GM19452 (cell line): ENCODE measurements at regions not wholly inside any gene's neighbourhood (a gene's known extent, or its start where the extent isn't known, plus 50 kb on each side); places are given as distances from the start of the nearest gene placed in this dataset.
A peak's percentile ranks its signal among the peaks of the same experiment; 100 is the strongest.

Source experiments
- ATAC-seq: cut with Tn5 transposase; IDR thresholded peaks from one replicate; pipeline ENCODE4 v1.9.1; 2021; ENCODE audit not compliant: unreplicated experiment

DNA sequence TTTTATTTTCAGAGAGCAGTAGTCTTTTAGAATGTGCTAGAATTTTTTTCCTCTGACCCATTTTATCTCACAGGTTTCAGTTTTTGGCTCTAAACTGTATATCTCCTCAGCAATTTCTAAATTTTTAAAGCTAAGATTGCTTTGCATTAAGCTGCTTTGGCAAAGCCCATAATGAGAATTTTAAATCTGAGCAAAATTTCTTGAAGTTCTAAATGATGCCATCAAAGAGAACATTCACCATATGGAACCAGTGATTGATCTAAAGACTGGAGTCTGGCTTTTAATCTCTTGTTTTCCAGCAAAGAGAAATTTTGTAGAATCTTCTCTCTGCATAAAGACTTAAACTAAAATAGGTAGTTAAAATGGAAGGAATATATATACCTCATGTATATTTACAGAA lies 313.6 kb downstream of the TBC1D32 start:
- ATAC-seq = no peak

DNA sequence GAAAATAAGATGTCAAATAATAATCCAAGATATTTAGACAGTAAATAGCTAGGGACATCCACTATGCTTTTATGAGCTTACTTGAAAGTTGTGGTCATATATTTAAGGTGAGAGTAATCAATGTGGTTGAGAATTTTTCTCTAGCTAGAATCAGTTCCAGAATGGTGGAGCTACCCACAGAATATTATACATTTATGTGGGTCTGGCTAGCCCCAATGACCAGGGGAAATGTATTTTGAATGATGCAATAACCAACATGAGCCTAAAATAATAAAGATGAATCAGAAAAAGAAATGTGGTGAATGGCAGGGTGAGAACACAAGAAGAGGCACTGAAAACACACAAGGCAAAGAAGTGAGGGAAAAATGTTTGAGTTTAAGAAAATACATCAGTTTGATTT lies 325.7 kb downstream of the TBC1D32 start:
- no peak for ATAC-seq

DNA sequence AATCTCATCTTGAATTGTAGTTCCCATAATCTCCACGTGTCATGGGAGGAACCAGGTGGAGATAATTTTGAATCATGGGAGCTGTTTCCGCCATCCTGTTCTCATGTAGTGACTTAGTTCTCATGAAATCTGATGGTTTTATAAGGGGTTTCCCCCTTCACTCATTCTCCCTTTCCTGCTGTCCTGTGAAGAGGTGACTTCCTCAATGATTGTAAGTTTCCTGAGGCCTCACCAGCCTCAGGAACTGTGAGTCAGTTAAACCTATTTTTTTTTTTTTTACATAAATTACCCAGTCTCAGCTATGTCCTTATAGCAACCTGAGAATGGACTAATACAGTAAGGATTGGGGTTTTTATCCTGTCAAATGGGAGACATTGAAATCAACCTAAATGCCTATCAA lies 328.3 kb downstream of the TBC1D32 start:
- no peak for ATAC-seq

- no peak for ATAC-seq
Observed at GRCh38 chr6:121000381-121000780, 333.9 kb downstream of the TBC1D32 start.

DNA sequence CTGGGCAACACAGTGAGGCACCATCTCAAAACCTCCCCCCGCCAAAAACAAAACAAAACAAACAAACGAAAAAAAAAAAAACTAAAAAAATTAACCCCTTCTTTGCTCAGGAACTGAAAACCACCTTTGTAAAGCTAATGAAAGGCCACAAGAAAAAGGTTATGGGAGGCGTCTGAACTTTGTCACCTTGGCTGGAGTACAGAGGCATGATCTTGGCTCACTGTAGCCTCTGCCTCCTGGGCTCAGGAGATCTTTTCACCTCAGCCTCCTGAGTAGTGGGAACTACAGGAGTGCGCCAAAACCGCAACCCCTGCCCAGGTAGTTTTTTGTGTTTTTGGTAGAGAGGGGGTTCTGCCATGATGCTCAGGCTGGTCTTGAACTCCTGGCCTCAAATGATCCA lies 337.9 kb downstream of the TBC1D32 start:
- ATAC-seq = no peak

DNA sequence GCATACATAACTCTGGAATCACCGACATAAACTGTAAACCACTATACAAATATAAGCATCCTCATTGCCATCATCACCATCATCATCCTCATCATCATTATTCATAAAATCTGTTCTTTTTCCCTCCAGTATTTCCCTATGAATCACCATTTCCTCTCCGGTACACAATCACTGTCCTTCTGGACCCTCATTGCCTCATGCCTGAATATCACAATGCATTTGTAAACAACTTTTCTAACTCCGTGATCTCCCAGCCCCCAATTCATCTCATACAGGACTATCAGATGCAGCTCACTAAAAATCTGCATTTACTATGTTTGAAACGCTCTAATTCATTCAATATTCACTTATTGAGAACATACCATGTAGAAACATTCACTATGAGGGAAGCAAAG lies 339.7 kb downstream of the TBC1D32 start:
- no peak for ATAC-seq

DNA sequence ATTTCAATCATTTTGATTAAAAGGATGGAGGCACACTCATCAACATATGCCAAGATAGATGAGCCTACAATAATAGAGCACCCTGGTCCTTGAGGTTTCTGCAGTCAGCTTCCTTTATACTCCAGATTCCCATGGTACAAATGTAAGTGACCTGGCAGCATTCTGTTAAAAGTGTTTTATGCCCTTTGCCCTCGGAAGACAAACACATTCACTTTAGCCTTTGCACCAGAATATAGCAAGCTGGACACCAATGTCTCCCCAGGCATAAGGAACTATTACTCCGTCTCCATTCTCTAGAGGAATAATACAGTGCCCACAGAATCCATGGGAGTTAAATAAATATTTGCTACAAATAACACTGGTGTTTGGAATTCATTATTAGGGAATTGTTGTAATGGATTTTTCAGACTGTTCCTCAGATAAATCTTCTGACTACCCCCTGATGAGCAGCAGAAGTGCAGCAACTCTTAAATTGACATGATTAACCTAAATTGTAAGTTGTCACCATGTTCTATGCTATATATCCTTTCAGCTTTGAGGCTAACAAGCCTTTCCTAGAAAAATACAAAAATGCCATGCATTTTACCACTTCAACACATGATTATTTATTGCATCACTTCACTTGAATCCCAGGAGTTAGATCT lies 340.2 kb downstream of the TBC1D32 start:
- ATAC-seq = no peak

- ATAC-seq = no peak
Observed at GRCh38 chr6:120992257-120992656, 342.0 kb downstream of the TBC1D32 start.

GRCh38 chr6:120990866-120991265 lies 343.4 kb downstream of the TBC1D32 start:
- ATAC-seq = no peak

DNA sequence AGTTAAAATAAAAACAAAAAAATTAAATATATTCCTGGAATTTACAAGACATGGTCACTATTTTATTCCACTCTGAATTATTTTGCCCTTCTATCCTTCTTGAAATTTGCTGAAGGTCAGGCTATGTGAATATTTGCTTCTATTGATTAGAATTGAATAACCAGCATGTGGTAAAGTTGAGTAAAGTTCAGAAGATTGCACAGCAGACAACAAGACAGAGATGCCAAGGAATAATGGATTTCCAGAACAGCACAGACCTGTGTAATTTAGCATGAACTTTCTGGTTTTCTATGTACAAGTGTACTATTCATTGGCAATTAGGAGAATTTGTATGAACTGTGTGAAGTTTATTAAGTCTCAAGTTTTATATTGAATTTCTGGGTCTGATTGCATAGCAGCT lies 352.4 kb downstream of the TBC1D32 start:
- ATAC-seq = no peak

DNA sequence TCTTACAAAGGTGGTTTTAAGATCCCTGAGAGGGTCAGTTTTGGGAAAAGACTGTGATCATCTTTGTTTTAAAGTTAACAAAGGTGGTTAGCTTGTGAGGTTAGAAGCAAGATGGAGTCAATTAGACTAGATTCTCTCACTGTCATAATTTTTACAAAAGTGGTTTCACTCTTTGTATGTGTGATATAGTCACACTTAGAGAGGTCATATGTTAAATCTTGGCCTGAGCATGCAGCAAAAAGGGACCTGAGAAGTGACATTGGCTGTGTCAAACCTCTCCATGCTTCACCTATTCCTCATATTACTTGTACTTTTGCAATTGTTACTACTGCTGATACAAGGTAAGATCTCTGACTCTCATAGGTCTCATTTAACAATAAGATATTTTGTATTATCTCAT lies 368.0 kb downstream of the TBC1D32 start:
- peak; percentile 46 for ATAC-seq

DNA sequence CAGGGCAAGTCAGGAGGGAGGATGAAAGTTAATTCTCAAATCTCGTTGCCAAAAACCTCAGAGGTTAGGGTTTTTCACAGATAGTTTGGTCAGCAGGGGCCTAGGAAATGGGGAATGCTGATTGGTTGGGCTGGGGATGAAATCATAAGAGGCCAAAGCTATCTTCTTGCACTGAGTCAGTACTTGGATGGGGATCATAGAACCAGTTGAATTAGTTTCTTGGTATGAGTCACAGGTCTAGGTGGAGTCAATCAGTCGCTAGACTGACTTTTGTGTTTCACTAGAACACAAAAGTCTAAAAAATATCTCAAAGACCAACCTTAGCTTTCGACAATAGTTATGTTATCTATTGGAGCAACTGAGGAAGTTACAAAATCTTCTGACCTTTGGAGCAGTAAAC lies 368.5 kb downstream of the TBC1D32 start:
- no peak for ATAC-seq

DNA sequence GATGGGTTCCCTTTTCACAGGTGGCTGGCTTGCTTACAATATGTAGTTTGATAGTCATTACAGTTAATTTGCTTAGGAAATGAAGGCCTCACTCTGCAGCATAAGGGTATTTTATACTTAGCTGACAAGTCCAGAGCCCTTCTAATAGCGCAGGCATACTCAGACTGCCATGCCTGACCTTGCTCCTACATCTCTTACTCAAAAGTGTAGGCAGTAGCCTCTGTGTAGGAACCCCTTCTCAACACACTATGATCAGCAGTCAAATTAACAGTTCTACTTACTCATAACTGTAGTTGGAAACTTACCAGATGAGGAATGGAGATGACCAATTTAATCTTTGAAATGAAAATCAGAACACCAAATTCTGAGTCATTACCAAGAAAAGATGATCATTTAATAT lies 373.5 kb downstream of the TBC1D32 start:
- no peak for ATAC-seq

GRCh38 chr6:120954111-120954510 lies 380.2 kb downstream of the TBC1D32 start:
- ATAC-seq = no peak

DNA sequence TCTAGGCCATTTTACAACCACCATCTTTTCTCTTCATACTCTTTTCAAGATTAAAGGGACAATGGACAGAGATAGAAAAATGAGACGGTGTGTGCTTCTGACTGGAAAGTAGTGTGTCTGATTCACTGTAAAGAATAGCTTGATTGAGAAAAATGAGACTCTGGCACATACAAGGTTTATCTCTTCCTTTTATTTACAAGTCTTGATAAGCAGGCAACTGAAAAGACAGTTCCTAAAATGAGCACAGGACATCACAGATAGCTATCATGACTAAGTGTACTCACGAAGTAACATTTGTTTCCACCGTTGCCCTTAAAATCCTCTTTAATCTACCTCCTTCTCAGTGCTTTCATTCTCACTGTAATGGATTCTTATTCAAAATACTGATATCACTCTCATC lies 383.0 kb downstream of the TBC1D32 start:
- ATAC-seq = no peak

- no peak for ATAC-seq
Observed at GRCh38 chr6:120947111-120947510, 387.2 kb downstream of the TBC1D32 start.

GRCh38 chr6:120945905-120946594 lies 388.2 kb downstream of the TBC1D32 start:
- peak; percentile 62 for ATAC-seq

GRCh38 chr6:120938876-120939472 lies 395.3 kb downstream of the TBC1D32 start:
- peak; percentile 97 for ATAC-seq

- ATAC-seq = peak; percentile 51
Observed at GRCh38 chr6:120938164-120938875, 396.0 kb downstream of the TBC1D32 start.

- ATAC-seq = peak; percentile 35
Observed at GRCh38 chr6:120935908-120936307, 398.4 kb downstream of the TBC1D32 start.

- ATAC-seq = no peak
Observed at GRCh38 chr6:120935016-120935415, 399.3 kb downstream of the TBC1D32 start.
